ENCODE measurements at regions not wholly inside any gene's neighbourhood (a gene's known extent, or its start where the extent isn't known, plus 50 kb on each side); places are given as distances from the start of the nearest gene placed in this dataset.

GRCh38 chr2:200173691-200174090, 132.8 kb upstream of the SPATS2L start:
- Histone ChIP-seq H3K27me3 (no peaks in the 10 kb centered on the region), H3K27ac (no peak overlapping the region), H3K4me1 (peaks cover 0 to 9% of the 10 kb centered on the region in 2 donors), H3K4me3 (no peak overlapping the region), H3K9me3 (no peaks in the 10 kb centered on the region), H3K36me3 (no peaks in the 10 kb centered on the region)
- ATAC-seq (no peak), DNase-seq (no peak)
- TF ChIP-seq POLR2A (IDR thresholded peaks at IDR 0.05) = no peak
- TF ChIP-seq CTCF (IDR thresholded peaks at IDR 0.05 in 4 of 5, conservative IDR thresholded peaks at IDR 0.05 in 1 of 5) = no peak
- in situ Hi-C loops (cut with MboI; ENCODE audit: low sequenced_read_pairs in 4 of 4) = no loop called here
- intact Hi-C loops (cut with DNase I; ENCODE audit: low total_unique reads) = no loop called here

GRCh38 chr2:200174433-200175216, 131.9 kb upstream of the SPATS2L start:
- DNase-seq (no peak), ATAC-seq (no peak)
- Histone ChIP-seq H3K4me1 (peaks cover 0 to 9% of the 10 kb centered on the region in 2 donors), H3K36me3 (no peaks in the 10 kb centered on the region), H3K27ac (no peak overlapping the region), H3K27me3 (no peaks in the 10 kb centered on the region), H3K9me3 (no peaks in the 10 kb centered on the region), H3K4me3 (no peak overlapping the region)
- intact Hi-C loops (cut with DNase I; ENCODE audit: low total_unique reads) = no loop called here
- in situ Hi-C loops (cut with MboI; ENCODE audit: low sequenced_read_pairs in 4 of 4) = no loop called here
- TF ChIP-seq POLR2A (IDR thresholded peaks at IDR 0.05) (no peak), CTCF (IDR thresholded peaks at IDR 0.05 in 4 of 5, conservative IDR thresholded peaks at IDR 0.05 in 1 of 5) (no peak)

GRCh38 chr2:200177971-200178911, 128.3 kb upstream of the SPATS2L start:
- peak; percentile 83 to 90 for ATAC-seq
- H3K9me3 ChIP-seq = no peaks in the 10 kb centered on the region
- DNase-seq = peak; percentile 27 to 72
- peaks cover 0 to 9% of the 10 kb centered on the region in 2 donors for H3K4me1 ChIP-seq
- no peak for TF ChIP-seq POLR2A (IDR thresholded peaks at IDR 0.05)
- no peak for TF ChIP-seq CTCF (IDR thresholded peaks at IDR 0.05 in 4 of 5, conservative IDR thresholded peaks at IDR 0.05 in 1 of 5)
- intact Hi-C loops (cut with DNase I; ENCODE audit: low total_unique reads) = no loop called here
- H3K27ac ChIP-seq = no peak overlapping the region
- in situ Hi-C loops (cut with MboI; ENCODE audit: low sequenced_read_pairs in 4 of 4) = no loop called here
- H3K27me3 ChIP-seq = no peaks in the 10 kb centered on the region
- H3K4me3 ChIP-seq = no peak overlapping the region
- H3K36me3 ChIP-seq = no peaks in the 10 kb centered on the region

- DNase-seq (no peak), ATAC-seq (no peak)
- H3K9me3 ChIP-seq = no peaks in the 10 kb centered on the region
- intact Hi-C loops (cut with DNase I; ENCODE audit: low total_unique reads) (no loop called here), in situ Hi-C loops (cut with MboI; ENCODE audit: low sequenced_read_pairs in 4 of 4) (no loop called here)
- TF ChIP-seq CTCF (IDR thresholded peaks at IDR 0.05 in 4 of 5, conservative IDR thresholded peaks at IDR 0.05 in 1 of 5) (no peak), POLR2A (IDR thresholded peaks at IDR 0.05) (no peak)
- H3K4me1 ChIP-seq = peaks cover 0 to 9% of the 10 kb centered on the region in 2 donors
- no peak overlapping the region for H3K27ac ChIP-seq
- no peaks in the 10 kb centered on the region for H3K36me3 ChIP-seq
- no peaks in the 10 kb centered on the region for H3K27me3 ChIP-seq
- H3K4me3 ChIP-seq = no peak overlapping the region
Observed at GRCh38 chr2:200179151-200179550, 127.3 kb upstream of the SPATS2L start.
